Subcutaneous abdominal adipose tissue (tissue), 5 donors: ENCODE measurements at regions not wholly inside any gene's neighbourhood (a gene's known extent, or its start where the extent isn't known, plus 50 kb on each side); places are given as distances from the start of the nearest gene placed in this dataset.
"Not testable (repeated sequence)": the region's sequence is repeated elsewhere in the genome, so short reads cannot be mapped to it uniquely, and the experiment has no call there.

Experiments used
- H3K27ac ChIP-seq: one replicate; pipeline ENCODE4 v1.7.0; 2013; ENCODE audit warnings: low read depth, mild to moderate bottlenecking, inconsistent platforms, low read length, moderate library complexity
- H3K27me3 ChIP-seq, 5 donors: one replicate each; pipeline ENCODE4 v1.7.0; 2013; ENCODE audit warnings: low read length in 5 of 5, inconsistent platforms in 1 of 5; ENCODE audit not compliant: control insufficient read depth in 5 of 5, insufficient read depth in 4 of 5
- H3K36me3 ChIP-seq, 5 donors: one replicate each; pipeline ENCODE4 v1.7.0; 2013; ENCODE audit warnings: low read length in 5 of 5; ENCODE audit not compliant: control insufficient read depth in 5 of 5, insufficient read depth in 5 of 5
- H3K4me1 ChIP-seq, 5 donors: one replicate each; pipeline ENCODE4 v1.7.0; 2013; ENCODE audit warnings: low read length in 5 of 5, mild to moderate bottlenecking in 3 of 5, moderate library complexity in 1 of 5; ENCODE audit not compliant: control insufficient read depth in 5 of 5, insufficient read depth in 5 of 5
- H3K4me3 ChIP-seq, 5 donors: one replicate each; pipeline ENCODE4 v1.7.0; 2013; ENCODE audit warnings: low read length in 5 of 5, low read depth in 1 of 5
- H3K9ac ChIP-seq, 5 donors: one replicate each; pipeline ENCODE4 v1.7.0; 2013; ENCODE audit warnings: low read length in 5 of 5, mild to moderate bottlenecking in 4 of 5, moderate library complexity in 3 of 5
- H3K9me3 ChIP-seq, 5 donors: one replicate each; pipeline ENCODE4 v1.7.0; 2013; ENCODE audit warnings: low read length in 5 of 5; ENCODE audit not compliant: control insufficient read depth in 5 of 5
- donor health status: healthy.
- donor health status: healthy.
- donor health status: healthy.
- donor health status: healthy.
- donor health status: healthy.

- Histone ChIP-seq H3K9me3 (peaks cover 0 to 2% (median 0%) of the 10 kb centered on the region in 5 donors), H3K27me3 (no peaks in the 10 kb centered on the region), H3K36me3 (no peaks in the 10 kb centered on the region), H3K4me1 (no peaks in the 10 kb centered on the region), H3K4me3 (no peak overlapping the region), H3K9ac (no peak overlapping the region), H3K27ac (no peak overlapping the region)
Observed at GRCh38 chr3:68571321-68571720, 361.0 kb downstream of the TAFA4 start.

GRCh38 chr3:68560728-68561127 is 371.6 kb downstream of the TAFA4 start:
- peaks cover 0 to 6% (median 0%) of the 10 kb centered on the region in 5 donors for H3K9me3 ChIP-seq
- H3K27me3 ChIP-seq, result no peaks in the 10 kb centered on the region
- no peak overlapping the region for H3K27ac ChIP-seq
- no peak overlapping the region for H3K9ac ChIP-seq
- H3K4me3 ChIP-seq, result no peak overlapping the region
- H3K4me1 ChIP-seq, result no peaks in the 10 kb centered on the region
- no peaks in the 10 kb centered on the region for H3K36me3 ChIP-seq

- Histone ChIP-seq H3K27ac (no peak overlapping the region), H3K4me3 (no peak overlapping the region), H3K36me3 (no peaks in the 10 kb centered on the region), H3K9me3 (no peaks in the 10 kb centered on the region), H3K9ac (no peak overlapping the region), H3K4me1 (no peaks in the 10 kb centered on the region), H3K27me3 (no peaks in the 10 kb centered on the region)
Observed at GRCh38 chr3:68535782-68536181, 396.6 kb downstream of the TAFA4 start.

- no peak overlapping the region for H3K27ac ChIP-seq
- H3K36me3 ChIP-seq, result no peaks in the 10 kb centered on the region
- no peak overlapping the region for H3K9ac ChIP-seq
- no peaks in the 10 kb centered on the region for H3K27me3 ChIP-seq
- H3K4me3 ChIP-seq, result no peak overlapping the region
- H3K9me3 ChIP-seq, result no peaks in the 10 kb centered on the region
- no peaks in the 10 kb centered on the region for H3K4me1 ChIP-seq
Observed at GRCh38 chr3:68523330-68523729, 409.0 kb downstream of the TAFA4 start.

GRCh38 chr3:68515237-68515636 is 417.1 kb downstream of the TAFA4 start:
- Histone ChIP-seq H3K4me1 (no peaks in the 10 kb centered on the region), H3K27me3 (no peaks in the 10 kb centered on the region), H3K27ac (no peak overlapping the region), H3K9ac (no peak overlapping the region), H3K4me3 (no peak overlapping the region), H3K36me3 (no peaks in the 10 kb centered on the region), H3K9me3 (no peaks in the 10 kb centered on the region)

GRCh38 chr3:68504201-68504600 is 428.1 kb downstream of the TAFA4 start:
- peaks cover 0 to 4% (median 2%) of the 10 kb centered on the region in 5 donors for H3K9me3 ChIP-seq
- no peaks in the 10 kb centered on the region for H3K4me1 ChIP-seq
- no peak overlapping the region for H3K9ac ChIP-seq
- no peaks in the 10 kb centered on the region for H3K27me3 ChIP-seq
- H3K27ac ChIP-seq, result no peak overlapping the region
- H3K4me3 ChIP-seq, result no peak overlapping the region
- H3K36me3 ChIP-seq, result no peaks in the 10 kb centered on the region

- not testable (repeated sequence) for H3K4me3 ChIP-seq, H3K27ac ChIP-seq, H3K9me3 ChIP-seq, H3K36me3 ChIP-seq, H3K9ac ChIP-seq, H3K4me1 ChIP-seq, H3K27me3 ChIP-seq
Observed at GRCh38 chr3:68485845-68486244, 446.5 kb downstream of the TAFA4 start.

GRCh38 chr3:68485051-68485450 is 447.3 kb downstream of the TAFA4 start:
- Histone ChIP-seq H3K36me3 (no peaks in the 10 kb centered on the region), H3K4me3 (no peak overlapping the region), H3K27ac (no peak overlapping the region), H3K9ac (no peak overlapping the region), H3K4me1 (no peaks in the 10 kb centered on the region), H3K27me3 (no peaks in the 10 kb centered on the region), H3K9me3 (no peaks in the 10 kb centered on the region)

- H3K9ac ChIP-seq, result no peak overlapping the region
Observed at GRCh38 chr3:68483601-68484000, 448.7 kb downstream of the TAFA4 start.

GRCh38 chr3:68483041-68483440 is 449.3 kb downstream of the TAFA4 start:
- no peaks in the 10 kb centered on the region for H3K4me1 ChIP-seq
- no peaks in the 10 kb centered on the region for H3K36me3 ChIP-seq
- no peaks in the 10 kb centered on the region for H3K27me3 ChIP-seq
- no peak overlapping the region for H3K9ac ChIP-seq
- H3K4me3 ChIP-seq, result no peak overlapping the region
- no peak overlapping the region for H3K27ac ChIP-seq
- H3K9me3 ChIP-seq, result no peaks in the 10 kb centered on the region

More at GRCh38 chr3:68483601-68484000, 448.7 kb downstream of the TAFA4 start:
- no peaks in the 10 kb centered on the region for H3K9me3 ChIP-seq
- no peaks in the 10 kb centered on the region for H3K27me3 ChIP-seq
- no peak overlapping the region for H3K4me3 ChIP-seq
- no peaks in the 10 kb centered on the region for H3K4me1 ChIP-seq
- no peak overlapping the region for H3K27ac ChIP-seq
- no peaks in the 10 kb centered on the region for H3K36me3 ChIP-seq

GRCh38 chr3:68482565-68482964 is 449.8 kb downstream of the TAFA4 start:
- Histone ChIP-seq H3K4me3 (no peak overlapping the region), H3K27ac (no peak overlapping the region)

More at GRCh38 chr3:68482565-68482964, 449.8 kb downstream of the TAFA4 start:
- H3K36me3 ChIP-seq, result no peaks in the 10 kb centered on the region
- H3K9me3 ChIP-seq, result no peaks in the 10 kb centered on the region
- no peak overlapping the region for H3K9ac ChIP-seq
- H3K4me1 ChIP-seq, result no peaks in the 10 kb centered on the region
- no peaks in the 10 kb centered on the region for H3K27me3 ChIP-seq
